Stimulated activated naive CD8-positive, alpha-beta T cell treated with anti-CD3 and anti-CD28 coated beads, Interleukin-15, Interleukin-2, amounts not matched to agents 100 U/mL and 50 U/mL, for 24 hours (primary cell): ENCODE measurements at regions not wholly inside any gene's neighbourhood (a gene's known extent, or its start where the extent isn't known, plus 50 kb on each side); places are given as distances from the start of the nearest gene placed in this dataset.
A peak's percentile ranks its signal among the peaks of the same experiment; 100 is the strongest.

Experiments
- ATAC-seq: fragments of 150-1000 bp; cut with Tn5 transposase; one replicate; pipeline ENCODE4 v1.10.0; 2021
- DNase-seq: peaks from one replicate; pipeline ENCODE4 v3.0.0; 2021

- no peak for ATAC-seq
- no peak for DNase-seq
Observed at GRCh38 chr4:107247738-107248137, 211.6 kb upstream of the DKK2 start.

GRCh38 chr4:107246761-107247160 is 210.6 kb upstream of the DKK2 start:
- ATAC-seq (no peak), DNase-seq (no peak)

GRCh38 chr4:107243141-107243781 is 207.1 kb upstream of the DKK2 start:
- DNase-seq (no peak), ATAC-seq (no peak)

- no peak for ATAC-seq
Observed at GRCh38 chr4:107220976-107221375, 184.9 kb upstream of the DKK2 start.

GRCh38 chr4:107219681-107220080 is 183.6 kb upstream of the DKK2 start:
- no peak for DNase-seq
- no peak for ATAC-seq

More at GRCh38 chr4:107220976-107221375, 184.9 kb upstream of the DKK2 start:
- DNase-seq: no peak

GRCh38 chr4:107216379-107216778 is 180.3 kb upstream of the DKK2 start:
- ATAC-seq: no peak

GRCh38 chr4:107215222-107215621 is 179.1 kb upstream of the DKK2 start:
- no peak for ATAC-seq
- DNase-seq: no peak

More at GRCh38 chr4:107216379-107216778, 180.3 kb upstream of the DKK2 start:
- no peak for DNase-seq

GRCh38 chr4:107213880-107214279 is 177.8 kb upstream of the DKK2 start:
- no peak for DNase-seq
- ATAC-seq: no peak

GRCh38 chr4:107213410-107213809 is 177.3 kb upstream of the DKK2 start:
- ATAC-seq (no peak), DNase-seq (no peak)

GRCh38 chr4:107212565-107212964 is 176.5 kb upstream of the DKK2 start:
- DNase-seq (no peak), ATAC-seq (no peak)

- no peak for ATAC-seq
- no peak for DNase-seq
Observed at GRCh38 chr4:107210450-107211239, 174.5 kb upstream of the DKK2 start.

- no peak for ATAC-seq
- no peak for DNase-seq
Observed at GRCh38 chr4:107203733-107204132, 167.6 kb upstream of the DKK2 start.

- no peak for ATAC-seq
- no peak for DNase-seq
Observed at GRCh38 chr4:107202744-107203143, 166.6 kb upstream of the DKK2 start.

- DNase-seq (no peak), ATAC-seq (no peak)
Observed at GRCh38 chr4:107197121-107197520, 161.0 kb upstream of the DKK2 start.

- no peak for DNase-seq
Observed at GRCh38 chr4:107196312-107196711, 160.2 kb upstream of the DKK2 start.

GRCh38 chr4:107194005-107194404 is 157.9 kb upstream of the DKK2 start:
- DNase-seq: no peak
- ATAC-seq: no peak

More at GRCh38 chr4:107196312-107196711, 160.2 kb upstream of the DKK2 start:
- ATAC-seq: no peak

GRCh38 chr4:107192601-107193000 is 156.5 kb upstream of the DKK2 start:
- DNase-seq (no peak), ATAC-seq (no peak)

GRCh38 chr4:107187091-107187490 is 151.0 kb upstream of the DKK2 start:
- DNase-seq (no peak), ATAC-seq (no peak)

- DNase-seq: peak; percentile 2
- ATAC-seq: peak; percentile 85
Observed at GRCh38 chr4:107183155-107183774, 147.2 kb upstream of the DKK2 start.

- no peak for ATAC-seq
- DNase-seq: no peak
Observed at GRCh38 chr4:107182347-107182746, 146.2 kb upstream of the DKK2 start.

- ATAC-seq (no peak), DNase-seq (no peak)
Observed at GRCh38 chr4:107166873-107167450, 130.8 kb upstream of the DKK2 start.

GRCh38 chr4:107166181-107166580 is 130.1 kb upstream of the DKK2 start:
- ATAC-seq (no peak), DNase-seq (no peak)

GRCh38 chr4:107164962-107165475 is 128.9 kb upstream of the DKK2 start:
- ATAC-seq (no peak), DNase-seq (no peak)
